ENCODE measurements at regions not wholly inside any gene's neighbourhood (a gene's known extent, or its start where the extent isn't known, plus 50 kb on each side); places are given as distances from the start of the nearest gene placed in this dataset.

DNA sequence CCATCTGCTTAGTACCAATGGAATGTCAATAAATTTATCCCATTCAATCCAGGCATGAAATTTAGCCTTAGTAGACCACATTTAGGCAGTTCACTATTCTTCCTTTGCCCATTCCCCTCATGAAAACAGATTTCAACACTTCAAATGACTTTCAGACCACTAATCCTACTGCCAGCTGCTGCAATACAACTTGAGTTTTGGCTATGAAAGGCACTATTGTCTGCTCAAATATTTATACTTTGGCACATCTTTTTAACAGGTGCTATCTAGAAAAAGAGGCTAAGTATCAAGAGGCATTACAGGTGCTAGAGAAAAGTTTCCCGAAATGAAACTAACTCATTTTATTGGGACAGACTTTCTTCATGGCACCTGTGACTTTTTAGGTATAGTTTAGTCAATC is 499.8 kb downstream of the C12orf50 start:
- Mint-ChIP-seq H3K9me3 (ENCODE audit: low read depth) (peaks cover 13% of the 10 kb centered on the region), H3K27me3 (ENCODE audit: low read depth) (peaks cover 4% of the 10 kb centered on the region), H3K36me3 (ENCODE audit: low read depth) (no peaks in the 10 kb centered on the region), H3K4me3 (ENCODE audit: unreplicated experiment) (no peak overlapping the region), H3K27ac (ENCODE audit: unreplicated experiment) (no peak overlapping the region), H3K4me1 (ENCODE audit: low read depth) (no peaks in the 10 kb centered on the region)
- TF ChIP-seq CTCF (IDR thresholded peaks at IDR 0.05), result no peak
- no peak for DNase-seq (ENCODE audit: low spot score)

DNA sequence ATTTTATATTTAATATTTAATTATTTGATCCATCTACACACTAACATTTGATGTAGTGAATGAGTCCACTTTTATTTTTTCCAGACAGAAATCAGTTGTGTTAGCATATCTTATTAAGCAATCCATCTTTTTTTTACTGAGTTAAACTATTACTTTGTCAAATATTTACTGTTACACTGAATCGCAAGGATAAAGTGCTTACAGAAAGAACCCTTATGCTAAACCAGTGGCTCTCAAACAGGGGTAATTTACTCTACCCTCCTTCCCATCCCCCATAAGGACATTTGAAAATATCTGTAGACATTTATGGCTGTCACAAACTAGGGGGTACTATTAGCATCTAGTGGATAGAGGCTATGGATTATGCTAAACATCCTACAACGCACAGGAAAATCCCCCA is 508.2 kb downstream of the C12orf50 start:
- H3K36me3 Mint-ChIP-seq (ENCODE audit: low read depth), result no peaks in the 10 kb centered on the region
- no peaks in the 10 kb centered on the region for H3K27me3 Mint-ChIP-seq (ENCODE audit: low read depth)
- no peak for TF ChIP-seq CTCF (IDR thresholded peaks at IDR 0.05)
- H3K27ac Mint-ChIP-seq (ENCODE audit: unreplicated experiment), result no peak overlapping the region
- no peak overlapping the region for H3K4me3 Mint-ChIP-seq (ENCODE audit: unreplicated experiment)
- H3K9me3 Mint-ChIP-seq (ENCODE audit: low read depth), result peaks cover 7% of the 10 kb centered on the region
- DNase-seq (ENCODE audit: low spot score), result no peak
- no peaks in the 10 kb centered on the region for H3K4me1 Mint-ChIP-seq (ENCODE audit: low read depth)

GRCh38 chr12:87518481-87518880 is 510.7 kb downstream of the C12orf50 start:
- no peak for DNase-seq (ENCODE audit: low spot score)
- Mint-ChIP-seq H3K4me1 (ENCODE audit: low read depth) (no peaks in the 10 kb centered on the region), H3K9me3 (ENCODE audit: low read depth) (peaks cover 7% of the 10 kb centered on the region), H3K4me3 (ENCODE audit: unreplicated experiment) (no peak overlapping the region), H3K27ac (ENCODE audit: unreplicated experiment) (no peak overlapping the region), H3K27me3 (ENCODE audit: low read depth) (no peaks in the 10 kb centered on the region), H3K36me3 (ENCODE audit: low read depth) (no peaks in the 10 kb centered on the region)
- no peak for TF ChIP-seq CTCF (IDR thresholded peaks at IDR 0.05)

- no peaks in the 10 kb centered on the region for H3K27me3 Mint-ChIP-seq (ENCODE audit: low read depth)
- DNase-seq (ENCODE audit: low spot score), result no peak
- peaks cover 7% of the 10 kb centered on the region for H3K9me3 Mint-ChIP-seq (ENCODE audit: low read depth)
- no peaks in the 10 kb centered on the region for H3K36me3 Mint-ChIP-seq (ENCODE audit: low read depth)
- no peak overlapping the region for H3K27ac Mint-ChIP-seq (ENCODE audit: unreplicated experiment)
- H3K4me3 Mint-ChIP-seq (ENCODE audit: unreplicated experiment), result no peak overlapping the region
- TF ChIP-seq CTCF (IDR thresholded peaks at IDR 0.05), result no peak
- H3K4me1 Mint-ChIP-seq (ENCODE audit: low read depth), result no peaks in the 10 kb centered on the region
These were observed 511.2 kb downstream of the C12orf50 start for GRCh38 chr12:87518036-87518435.

- TF ChIP-seq CTCF (IDR thresholded peaks at IDR 0.05), result no peak
- Mint-ChIP-seq H3K27me3 (ENCODE audit: low read depth) (no peaks in the 10 kb centered on the region), H3K4me1 (ENCODE audit: low read depth) (peaks cover 7% of the 10 kb centered on the region), H3K27ac (ENCODE audit: unreplicated experiment) (no peak overlapping the region), H3K9me3 (ENCODE audit: low read depth) (peaks cover under 1% of the 10 kb centered on the region), H3K36me3 (ENCODE audit: low read depth) (no peaks in the 10 kb centered on the region), H3K4me3 (ENCODE audit: unreplicated experiment) (no peak overlapping the region)
- DNase-seq (ENCODE audit: low spot score), result no peak
These were observed 515.5 kb downstream of the C12orf50 start for GRCh38 chr12:87513536-87514280.
